ENCODE measurements at regions not wholly inside any gene's neighbourhood (a gene's known extent, or its start where the extent isn't known, plus 50 kb on each side); places are given as distances from the start of the nearest gene placed in this dataset.

DNA sequence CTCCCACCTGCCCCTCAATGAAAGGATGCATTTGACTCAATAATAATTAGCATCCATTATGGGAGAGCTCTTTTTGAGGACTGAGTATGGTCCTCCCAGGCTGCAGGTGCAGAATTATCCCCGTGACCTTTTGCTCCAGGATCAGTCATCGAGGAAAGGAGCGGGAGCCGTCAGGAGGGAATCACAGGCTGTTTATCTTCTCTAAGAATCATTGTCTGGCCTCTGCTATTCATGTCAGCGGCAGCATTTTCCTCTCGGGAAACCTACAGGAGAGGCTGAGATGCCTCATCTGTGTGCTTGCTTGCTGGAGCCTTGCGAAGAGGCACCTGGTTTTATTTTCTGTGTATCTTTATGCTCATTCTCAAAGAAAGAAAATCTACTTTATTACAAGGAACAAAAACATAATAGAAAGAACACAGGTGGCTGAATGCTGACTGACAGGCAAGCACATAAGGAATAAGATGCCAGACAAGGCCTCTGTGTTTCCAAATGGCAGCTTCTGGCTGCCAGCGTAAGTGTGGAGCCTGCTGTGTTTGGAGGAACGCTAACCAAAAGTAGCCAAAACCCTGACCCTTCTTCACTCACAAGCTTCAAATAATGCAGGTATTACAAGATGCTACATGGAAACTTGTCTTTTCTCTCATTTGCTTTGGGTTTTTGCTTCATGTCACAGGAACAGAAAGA lies 539.1 kb upstream of the MARCKS start:
- DNase-seq: no peak

DNA sequence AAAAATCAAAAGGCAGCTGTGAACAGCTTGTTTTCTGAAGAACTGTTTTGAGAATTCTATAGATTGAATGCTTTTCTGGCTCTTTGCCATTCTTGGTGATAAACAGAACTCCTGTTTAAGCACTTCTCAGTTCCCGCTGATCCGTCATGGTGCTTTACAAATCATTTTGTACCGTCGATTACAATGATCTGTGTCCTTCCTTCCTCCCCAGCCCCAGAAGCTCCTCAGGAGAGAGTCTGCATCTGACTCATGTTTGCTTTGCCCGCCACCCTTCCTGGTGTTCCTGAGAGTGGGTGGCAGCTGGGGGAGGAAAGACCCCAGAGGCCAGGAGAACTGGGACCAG lies 538.6 kb upstream of the MARCKS start:
- no peak for DNase-seq

DNA sequence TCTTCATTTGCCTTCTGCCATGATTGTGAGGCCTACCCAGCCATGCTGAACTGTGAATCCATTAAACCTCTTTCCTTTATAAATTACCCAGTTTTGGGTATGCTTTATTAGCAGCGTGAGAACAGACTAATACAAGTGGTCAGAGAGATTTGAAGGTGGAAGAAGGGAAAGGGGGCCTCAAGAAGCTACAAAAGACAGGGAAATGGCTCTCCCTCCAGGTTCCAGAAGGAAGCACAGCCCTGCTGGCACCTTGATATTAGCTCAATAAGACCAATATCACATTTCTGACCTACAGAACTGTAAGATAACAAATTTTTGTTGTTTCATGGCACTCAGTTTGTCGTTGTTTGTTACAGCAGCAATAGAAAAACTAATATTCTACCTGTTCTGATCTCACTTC lies 536.5 kb upstream of the MARCKS start:
- DNase-seq: no peak

DNA sequence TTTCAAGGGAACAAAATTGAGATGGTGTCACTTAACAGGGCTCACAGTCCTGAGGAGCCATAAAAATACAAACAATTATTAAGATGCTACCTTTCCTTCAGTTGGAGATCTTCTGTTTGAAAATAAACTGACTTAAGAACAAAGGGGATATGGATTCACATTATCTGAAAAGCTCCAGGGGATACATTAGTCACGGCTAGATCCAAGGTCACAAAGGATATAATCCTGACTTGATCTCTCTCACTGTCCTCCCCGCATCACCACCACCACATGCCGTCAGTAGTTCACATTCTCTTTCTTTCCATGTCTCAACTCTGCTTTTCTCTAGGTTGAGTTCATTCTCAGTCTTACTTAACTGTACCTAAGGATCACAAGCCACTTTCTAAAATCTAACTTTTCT lies 530.4 kb upstream of the MARCKS start:
- DNase-seq: no peak

DNA sequence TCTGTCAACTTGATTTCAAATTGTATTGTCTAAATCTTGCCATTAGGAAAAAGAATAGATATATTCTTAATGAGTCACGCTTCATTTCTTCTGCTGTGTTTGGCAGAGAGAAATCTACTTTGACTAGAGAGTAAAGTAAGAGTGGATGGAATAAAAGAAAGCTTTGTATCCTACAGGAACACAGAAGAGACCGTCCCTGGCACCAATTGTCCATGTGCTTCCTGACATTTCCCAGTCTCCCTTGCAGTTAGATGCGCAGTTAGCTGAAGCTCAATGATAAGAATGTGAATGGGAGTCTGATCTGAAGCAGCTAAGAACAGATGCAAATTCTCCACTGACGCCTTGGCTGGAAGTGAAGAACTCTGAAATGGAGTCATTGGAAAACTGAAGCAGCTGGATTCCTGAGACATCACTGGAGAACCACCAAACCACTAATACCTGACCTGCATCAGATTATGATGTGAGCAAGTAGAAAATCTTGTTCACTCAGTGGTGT lies 528.2 kb upstream of the MARCKS start:
- no peak for DNase-seq

DNA sequence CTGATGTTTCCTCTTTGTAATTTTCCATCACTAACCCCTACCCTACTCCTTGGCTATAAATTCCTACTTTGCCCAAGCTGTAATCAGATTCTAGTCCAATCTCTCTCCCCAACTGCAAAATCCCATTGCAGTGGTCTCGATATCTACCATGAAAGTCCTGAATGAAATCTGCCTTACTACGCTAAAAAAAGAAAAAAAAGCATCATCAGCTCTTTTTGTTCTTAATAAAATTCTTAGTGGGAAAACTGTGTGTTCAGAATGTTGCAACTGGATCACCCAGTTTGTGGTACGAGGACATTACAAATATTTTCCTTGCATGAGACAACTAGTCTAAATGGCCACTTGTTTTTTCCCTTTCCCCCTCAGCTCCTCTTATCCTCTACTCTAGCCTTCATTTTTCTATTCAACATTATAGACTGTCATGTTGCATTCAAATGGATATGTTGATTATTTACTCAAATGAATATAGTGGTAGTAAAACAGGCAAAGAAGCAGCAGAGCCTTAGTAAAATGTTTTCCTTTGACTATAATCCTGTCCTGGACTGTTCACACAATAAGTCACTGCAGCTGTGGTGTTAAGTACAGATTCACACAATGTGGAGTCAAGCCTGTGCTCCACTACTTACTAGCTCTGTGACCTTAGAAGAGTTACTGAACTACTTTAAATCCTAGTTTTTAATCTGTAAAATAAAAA lies 527.1 kb upstream of the MARCKS start:
- no peak for DNase-seq

DNA sequence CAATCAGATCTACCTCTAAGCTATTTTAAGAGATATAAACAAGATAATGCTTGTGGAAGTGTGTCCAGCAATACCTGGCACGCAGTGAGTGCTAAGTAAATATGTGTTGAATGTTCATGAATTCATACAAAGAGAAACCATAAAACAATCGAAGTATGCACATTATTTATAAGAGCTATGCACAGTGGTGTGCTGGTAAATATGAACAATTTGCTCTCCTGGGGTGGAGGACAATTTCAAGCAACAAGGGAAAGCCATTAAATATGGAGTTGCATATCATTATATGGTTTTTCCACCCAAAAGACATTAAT lies 526.6 kb upstream of the MARCKS start:
- no peak for DNase-seq

DNA sequence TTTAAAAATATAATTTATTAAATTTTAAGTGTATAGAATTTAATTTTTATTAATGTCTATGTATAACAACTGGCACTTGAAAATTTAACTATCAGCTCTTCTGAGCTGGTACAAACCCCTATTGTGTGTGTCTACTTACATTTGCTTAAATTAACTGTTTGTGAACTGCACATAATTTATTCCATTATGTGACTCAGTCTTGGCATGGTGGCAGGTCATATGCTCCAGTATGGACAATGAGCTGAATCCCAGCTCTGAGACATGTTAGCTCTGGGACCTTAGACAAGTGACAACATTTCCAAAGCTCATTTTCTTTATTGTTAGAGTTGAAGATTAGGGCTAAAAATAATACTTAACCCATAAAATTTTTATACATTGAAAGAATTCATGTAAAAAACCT lies 526.1 kb upstream of the MARCKS start:
- DNase-seq: no peak

DNA sequence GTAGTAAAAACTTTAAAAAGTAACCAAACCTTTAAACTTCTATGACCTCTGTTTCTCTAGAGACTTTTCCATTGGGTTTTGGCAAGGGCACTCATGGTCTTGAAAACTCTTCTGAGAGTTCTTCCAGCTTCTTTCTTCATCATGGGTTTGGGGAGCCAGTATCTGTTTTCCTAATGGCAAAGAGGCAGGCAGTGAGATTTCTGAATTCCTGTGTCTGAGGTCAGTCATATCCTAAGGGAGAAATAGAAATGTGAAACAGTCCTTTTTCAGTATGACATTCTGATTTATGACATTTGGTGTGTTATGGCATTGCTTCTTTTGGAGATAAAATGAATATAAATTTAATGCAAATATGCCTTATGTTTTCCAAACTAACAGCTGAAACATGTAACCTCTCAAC lies 518.5 kb upstream of the MARCKS start:
- DNase-seq: no peak

DNA sequence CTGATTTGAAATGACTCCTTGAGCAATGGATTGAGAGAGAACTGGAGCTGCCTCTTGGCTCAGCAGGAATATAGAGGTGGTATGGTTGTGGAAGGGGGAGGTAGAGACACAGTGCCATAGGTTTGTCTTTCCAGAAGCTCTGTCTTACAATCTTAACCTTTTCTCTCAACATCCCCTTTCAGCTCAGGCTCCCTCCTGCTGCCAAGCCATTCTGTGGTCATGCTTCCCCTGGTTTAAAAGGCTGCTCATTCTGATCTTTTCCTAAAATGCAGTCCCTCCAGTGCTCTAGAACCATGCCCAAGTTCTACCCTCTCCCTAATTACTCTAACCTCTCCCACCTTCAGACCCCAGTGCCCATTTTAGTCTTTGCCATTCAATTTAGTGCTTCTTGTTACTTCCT lies 517.9 kb upstream of the MARCKS start:
- no peak for DNase-seq

DNA sequence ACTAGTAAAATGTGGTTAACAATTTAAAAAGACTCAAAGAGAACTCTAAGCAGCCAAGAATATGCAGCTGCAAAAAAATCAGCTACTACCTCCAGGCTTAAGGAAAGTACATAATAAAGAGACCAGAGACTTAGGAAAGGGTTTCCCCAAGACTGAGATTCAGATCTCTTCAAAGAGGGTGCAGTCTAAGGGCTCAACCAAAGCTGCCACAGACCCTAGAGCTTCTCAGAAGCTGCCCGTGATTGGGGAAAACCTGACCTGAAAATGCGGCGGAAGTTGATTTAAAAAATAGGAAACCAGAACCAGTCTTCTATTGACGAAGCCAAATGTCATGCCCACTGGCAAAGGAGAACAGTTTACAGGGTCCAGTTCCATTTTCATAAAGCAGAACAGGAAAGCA lies 516.8 kb upstream of the MARCKS start:
- no peak for DNase-seq

DNA sequence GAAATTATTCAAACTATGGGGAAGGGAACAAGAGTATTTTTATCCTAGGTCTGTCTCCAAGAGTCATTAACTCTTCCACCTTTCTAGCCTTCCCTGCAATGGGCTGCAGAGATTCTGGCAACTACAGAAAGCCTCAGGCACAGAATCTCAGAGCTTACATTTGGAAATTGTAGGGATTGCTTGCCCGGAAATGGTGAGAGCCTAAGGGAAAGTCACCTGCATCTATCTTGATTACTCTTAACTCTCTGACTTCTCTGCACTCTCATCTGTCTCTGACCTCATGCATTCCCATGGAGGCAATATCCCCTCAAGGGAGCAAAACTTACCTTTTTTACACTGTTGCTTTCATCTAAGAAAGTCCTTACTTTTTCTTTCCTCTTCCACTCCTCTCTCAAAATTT lies 513.2 kb upstream of the MARCKS start:
- DNase-seq: no peak

DNA sequence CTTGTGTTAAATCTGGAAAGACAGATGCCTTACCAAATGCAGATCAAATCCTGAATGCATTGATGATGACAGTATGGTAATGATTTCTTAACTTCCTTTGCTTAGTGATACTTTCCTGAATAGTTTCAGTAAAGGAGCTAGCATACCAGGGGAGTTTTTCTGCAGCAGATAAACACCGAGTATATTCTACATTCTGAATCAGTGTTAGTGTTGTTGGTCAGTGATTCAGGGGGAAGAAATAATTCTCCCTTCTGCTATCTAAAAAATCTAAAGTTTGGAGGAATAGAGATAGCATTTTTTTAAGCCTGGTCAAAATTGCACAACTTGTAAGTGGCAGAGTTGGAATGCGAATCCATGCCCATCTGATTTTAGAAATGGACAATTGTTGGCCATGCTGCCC lies 512.2 kb upstream of the MARCKS start:
- no peak for DNase-seq

DNA sequence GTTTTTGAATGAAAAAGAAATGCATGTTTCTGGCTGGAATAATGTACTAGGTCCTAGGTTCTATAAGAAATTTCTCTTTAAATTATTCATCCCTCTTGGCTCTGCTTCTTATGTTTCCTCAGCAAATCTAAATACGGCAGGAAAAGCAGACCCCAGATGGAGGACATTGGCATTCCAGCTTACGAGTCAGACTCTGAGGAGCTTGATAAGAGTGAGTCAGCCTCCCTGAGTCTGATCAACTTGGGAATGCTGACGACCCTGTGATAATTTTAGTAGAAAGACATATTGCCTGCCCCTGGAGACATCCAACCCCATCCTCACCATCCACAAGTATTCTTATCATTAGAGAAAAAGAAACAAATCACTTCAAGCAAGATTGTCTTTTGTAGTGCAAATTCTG lies 509.7 kb upstream of the MARCKS start:
- no peak for DNase-seq

DNA sequence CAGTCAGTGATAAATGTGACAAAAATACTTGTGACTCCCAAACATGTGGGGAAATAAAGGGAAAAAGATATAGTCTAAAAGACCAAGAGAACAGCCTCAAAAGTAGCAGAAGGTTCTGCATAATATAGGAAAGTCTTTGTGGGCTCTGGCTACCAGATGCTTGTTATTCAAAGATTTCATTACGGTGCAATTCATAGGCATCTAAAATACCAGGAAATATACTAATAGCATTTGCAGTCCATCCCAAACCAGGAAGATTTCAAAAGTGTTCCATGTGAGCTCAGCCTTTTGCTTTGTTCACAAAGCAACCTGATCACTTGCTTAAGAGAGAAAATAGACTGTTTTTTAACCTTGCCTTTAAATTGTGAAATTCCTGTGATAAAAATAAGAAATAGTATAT lies 506.7 kb upstream of the MARCKS start:
- DNase-seq: no peak

DNA sequence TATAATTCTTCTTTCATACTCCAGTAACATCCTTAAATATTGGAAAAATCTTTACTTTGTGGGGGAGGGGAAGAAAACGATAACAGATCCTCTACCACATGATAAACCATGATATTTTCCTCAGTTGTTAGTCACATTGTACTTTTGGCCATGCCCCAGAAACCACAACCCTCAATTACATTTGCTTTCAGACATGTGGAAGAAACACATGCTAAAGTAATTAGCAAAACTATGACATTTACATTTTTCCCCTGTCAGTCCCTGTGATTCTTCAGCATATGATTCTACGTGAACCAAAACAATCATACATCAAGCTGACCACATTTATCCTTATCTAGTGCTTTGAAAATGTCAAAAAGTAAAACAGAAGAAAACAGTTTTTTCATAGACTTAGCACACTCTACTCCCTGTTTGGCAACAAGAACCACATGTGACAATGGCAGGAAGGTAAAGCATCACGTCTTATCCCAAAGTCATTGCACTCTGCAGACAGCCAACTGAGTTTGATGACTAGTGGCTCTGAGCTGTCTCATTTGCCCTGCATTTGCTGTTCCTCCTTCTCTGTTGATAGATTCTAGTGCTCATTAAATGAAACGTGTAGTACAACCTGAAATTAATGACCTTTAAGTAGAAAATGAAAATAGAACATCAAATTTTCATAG lies 505.8 kb upstream of the MARCKS start:
- no peak for DNase-seq

DNA sequence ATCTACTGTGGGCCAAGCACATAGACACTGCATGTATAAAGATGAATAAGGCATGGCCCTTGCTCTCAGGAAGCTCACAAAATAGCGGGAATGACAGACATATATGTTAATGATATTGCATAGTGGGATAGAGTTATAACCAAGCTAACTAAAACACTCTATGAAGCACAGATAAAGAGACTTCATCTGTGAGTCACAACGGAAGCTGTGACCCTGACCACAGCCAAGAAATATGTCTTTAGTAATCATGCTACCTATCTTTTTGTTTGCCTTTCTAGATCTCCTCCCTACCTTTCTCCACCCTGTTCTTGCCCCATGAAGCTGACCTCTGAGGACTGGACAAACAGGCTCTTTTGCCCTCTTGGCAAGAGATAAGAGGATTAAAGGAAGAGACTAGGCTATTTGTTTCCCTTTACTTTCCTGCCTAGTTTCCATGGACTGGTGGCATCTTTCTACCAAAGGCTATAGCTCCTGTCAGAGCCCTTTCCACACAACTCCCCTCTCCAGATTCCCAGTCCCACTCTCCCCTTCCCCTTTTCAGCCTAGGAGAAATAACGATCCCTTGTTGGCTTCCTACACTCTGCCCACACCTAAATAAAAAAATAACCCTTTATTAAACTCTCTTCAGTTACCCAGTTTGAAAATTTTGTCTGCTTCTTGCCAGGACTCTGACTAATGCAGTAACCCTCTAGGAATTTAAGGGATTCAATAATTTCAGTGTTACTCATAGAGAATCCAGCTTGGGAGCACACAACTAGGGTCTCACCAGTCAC lies 504.9 kb upstream of the MARCKS start:
- no peak for DNase-seq

DNA sequence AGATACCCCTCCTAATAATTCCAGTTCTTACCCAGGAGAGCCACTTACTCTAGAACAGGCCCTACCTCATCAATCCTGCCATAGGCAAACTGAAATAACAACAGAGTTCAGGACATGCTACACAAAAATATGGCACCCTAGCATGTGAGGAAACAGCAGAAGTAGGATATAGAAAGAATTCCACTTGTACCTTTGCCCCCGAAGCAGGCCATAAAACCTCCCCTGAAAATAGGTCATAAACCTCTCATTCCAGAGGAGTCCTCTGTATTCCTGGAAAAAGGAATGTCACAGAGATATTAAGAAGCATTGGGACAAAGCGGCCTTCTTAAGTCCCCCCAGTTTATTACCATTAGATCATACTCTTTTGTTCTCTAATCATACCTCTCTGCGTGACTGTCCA lies 504.3 kb upstream of the MARCKS start:
- DNase-seq: no peak

DNA sequence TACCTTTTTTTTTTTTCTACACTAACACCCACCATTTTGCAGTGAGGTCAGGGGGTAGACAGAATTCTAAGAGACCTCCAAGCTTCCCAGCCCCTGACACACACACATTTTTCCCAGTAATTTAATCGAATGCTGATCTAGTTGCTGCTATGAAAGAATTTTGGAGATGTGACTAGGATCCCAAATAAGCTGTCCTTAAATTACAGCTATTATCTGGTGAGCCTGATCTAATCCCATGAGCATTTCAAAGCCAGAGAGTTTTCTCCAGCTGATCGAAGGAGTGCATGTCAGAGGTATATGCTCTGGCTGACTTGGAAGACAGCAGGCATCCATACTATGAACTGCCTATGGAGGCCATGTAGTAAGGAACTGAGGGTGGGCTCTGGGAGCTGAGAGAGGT lies 503.8 kb upstream of the MARCKS start:
- DNase-seq: no peak

DNA sequence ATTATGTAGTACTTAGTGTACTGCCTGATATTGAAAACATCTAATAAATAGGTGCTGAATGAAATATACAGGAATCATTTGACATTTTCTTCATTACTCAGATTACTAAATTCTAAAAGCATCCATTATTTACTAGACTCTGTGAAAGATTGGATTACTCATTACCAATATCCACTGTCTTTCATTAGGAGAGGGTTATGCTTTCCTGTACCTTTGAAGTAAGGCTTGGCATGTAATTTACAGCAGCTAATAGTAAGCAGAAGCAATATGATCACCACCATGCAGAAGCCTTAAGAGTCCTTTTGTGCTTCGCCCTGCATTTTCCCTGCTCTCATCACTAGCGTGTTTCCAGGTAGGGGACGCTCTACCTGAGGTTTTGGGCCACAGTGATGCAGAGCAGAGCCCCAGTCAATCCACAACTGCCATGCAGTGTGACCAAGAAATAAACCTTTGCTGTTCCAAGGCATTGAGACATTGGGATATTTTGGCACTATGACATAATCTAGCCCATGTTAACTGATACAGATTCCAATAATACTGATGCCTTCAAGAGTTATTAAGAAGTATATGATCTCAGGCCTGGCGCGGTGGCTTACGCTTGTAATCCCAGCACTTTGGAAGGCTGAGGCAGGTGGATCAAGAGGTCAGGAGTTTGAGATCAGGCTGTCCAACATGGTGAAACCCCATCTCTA lies 502.8 kb upstream of the MARCKS start:
- DNase-seq: no peak

DNA sequence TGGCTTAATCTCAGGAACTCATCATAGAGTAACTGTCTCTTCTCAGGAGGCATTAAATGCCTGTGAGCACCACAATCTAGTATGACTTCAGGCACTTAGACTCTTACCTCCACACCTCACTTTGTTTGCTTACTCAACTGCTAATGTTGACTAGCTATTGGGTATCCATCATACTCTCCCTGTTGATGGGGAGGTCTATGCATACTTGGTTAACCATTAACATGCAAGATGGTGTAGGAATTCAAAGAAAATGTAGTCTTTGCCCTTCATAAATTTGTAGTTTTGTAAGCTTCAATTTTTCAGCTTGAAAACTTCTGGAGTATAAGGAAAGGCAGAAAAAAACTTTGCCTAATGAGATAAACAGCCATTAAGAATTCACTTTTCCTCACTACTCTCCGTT lies 501.0 kb upstream of the MARCKS start:
- no peak for DNase-seq

DNA sequence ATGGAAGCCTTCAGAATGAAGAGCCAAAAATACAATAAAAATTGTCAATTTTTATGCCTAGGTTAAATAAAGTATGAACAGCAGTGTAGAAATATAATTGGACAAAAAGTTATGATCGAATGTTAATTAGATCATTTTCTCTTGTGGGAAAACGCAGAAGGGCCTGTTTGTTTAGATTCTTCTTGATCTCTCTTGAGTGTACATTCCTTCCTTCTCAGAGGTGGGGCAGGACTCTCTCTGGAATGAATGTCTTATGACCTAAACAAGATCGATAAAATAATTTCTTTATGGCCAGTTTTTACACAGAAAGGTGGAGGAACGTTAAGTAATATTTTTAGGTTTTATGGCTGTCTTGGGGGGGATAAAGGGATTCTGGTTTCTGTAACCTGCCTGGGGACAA lies 500.1 kb upstream of the MARCKS start:
- DNase-seq: no peak

DNA sequence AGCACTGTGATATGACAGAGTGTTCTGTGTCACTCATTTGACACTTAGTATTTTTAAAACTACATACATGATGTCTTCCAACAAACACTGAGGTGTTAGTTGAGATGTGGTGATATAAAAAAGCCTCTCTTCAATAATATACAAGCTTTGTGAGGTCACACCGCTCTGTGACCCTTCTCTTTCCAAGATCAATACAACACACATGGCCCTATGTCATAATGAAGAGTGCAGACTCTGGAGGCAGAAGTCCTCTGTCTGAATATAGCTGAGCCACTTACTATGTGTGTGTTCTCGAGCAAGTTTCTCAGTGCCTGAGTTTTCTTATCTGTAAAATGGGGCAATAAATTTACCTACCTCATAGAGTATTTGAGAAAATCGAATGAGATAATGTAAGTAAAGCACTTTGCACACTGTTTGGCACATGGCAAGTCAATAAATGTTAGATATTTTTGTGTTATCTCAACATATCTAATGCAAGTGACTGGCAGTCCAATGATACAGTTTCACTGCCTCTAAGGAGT lies 499.0 kb upstream of the MARCKS start:
- DNase-seq: no peak

Measured in inflammatory macrophage (primary cell).